Breast epithelium (tissue), 3 donors: ENCODE measurements at regions not wholly inside any gene's neighbourhood (a gene's known extent, or its start where the extent isn't known, plus 50 kb on each side); places are given as distances from the start of the nearest gene placed in this dataset.

Source experiments
- CTCF ChIP-seq, 3 donors: fragments of 450-650 bp; IDR thresholded peaks; one replicate each; pipeline ENCODE4 v1.5.1; 2016 to 2017; ENCODE audit warnings: antibody characterized with exemption in 3 of 3, mild to moderate bottlenecking in 3 of 3, moderate library complexity in 3 of 3
- POLR2A ChIP-seq: fragments of 450-650 bp; IDR thresholded peaks from one replicate; pipeline ENCODE4 v1.6.1; 2016; ENCODE audit warnings: antibody characterized with exemption, mild to moderate bottlenecking, moderate library complexity
- POLR2AphosphoS5 ChIP-seq, 3 donors: sonication (generic); formaldehyde crosslinking; IDR thresholded peaks; one replicate each; pipeline ENCODE4 v1.6.1; 2017; ENCODE audit warnings: antibody characterized with exemption in 3 of 3

GRCh38 chr20:11012975-11013374 is 339.2 kb upstream of the JAG1 start:
- TF ChIP-seq CTCF (IDR thresholded peaks at IDR 0.05) (no peak), POLR2AphosphoS5 (IDR thresholded peaks at IDR 0.05) (no peak), POLR2A (no peak)
